Fibroblast of lung (primary cell): ENCODE measurements at regions not wholly inside any gene's neighbourhood (a gene's known extent, or its start where the extent isn't known, plus 50 kb on each side); places are given as distances from the start of the nearest gene placed in this dataset.

ENCODE experiments used
- CTCF ChIP-seq, 2 donors: IDR thresholded peaks in 1 of 2; conservative IDR thresholded peaks in 1 of 2; 1 replicate in 1 of 2; 2 replicates in 1 of 2; pipeline ENCODE4 v1.5.1; 2011 to 2012; ENCODE audit warnings: low read length in 2 of 2, control low read depth in 1 of 2, inconsistent platforms in 1 of 2, low read depth in 1 of 2, mild to moderate bottlenecking in 1 of 2
- EZH2 ChIP-seq: IDR thresholded peaks from 2 replicates; pipeline ENCODE4 v1.5.1; 2012; ENCODE audit warnings: low read length, control low read depth, mild to moderate bottlenecking; ENCODE audit errors: missing control alignments

DNA sequence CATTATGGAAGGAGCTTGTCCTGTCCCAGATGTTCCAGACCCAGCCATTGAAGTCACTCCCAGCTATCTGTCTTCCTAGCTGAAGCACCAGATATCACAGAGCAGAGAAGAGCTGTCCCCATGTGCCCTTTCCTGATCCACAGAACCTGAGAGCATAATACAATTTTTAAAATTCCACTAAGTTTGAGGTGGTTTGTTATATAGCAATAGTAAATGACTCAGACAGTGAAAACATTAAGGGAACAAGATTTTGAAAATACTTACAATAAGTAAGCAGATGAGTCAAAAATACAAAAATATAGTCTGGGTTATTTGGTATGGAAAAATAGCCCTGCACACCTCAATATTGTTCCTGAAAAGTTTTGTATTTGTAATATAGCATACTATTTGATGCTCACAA, 85.8 kb upstream of the GLS start:
- TF ChIP-seq CTCF (conservative IDR thresholded peaks at IDR 0.05 in 1 of 2, IDR thresholded peaks at IDR 0.05 in 1 of 2; ENCODE audit: low read depth in 1 of 2, low read length in 2 of 2) (no peak), EZH2 (no peak)
